IPS-NIHi7 (cell line): ENCODE measurements at regions not wholly inside any gene's neighbourhood (a gene's known extent, or its start where the extent isn't known, plus 50 kb on each side); places are given as distances from the start of the nearest gene placed in this dataset.

Experiments used
- DNase-seq: peaks from one replicate; pipeline ENCODE4 v3.0.0; 2012; ENCODE audit warnings: mixed read lengths; ENCODE audit errors: extremely low spot score

- DNase-seq, result no peak
These were observed 202.7 kb downstream of the MANEA start for GRCh38 chr6:95780037-95780436.

GRCh38 chr6:95784019-95784418, 206.7 kb downstream of the MANEA start:
- no peak for DNase-seq

- no peak for DNase-seq
These were observed 207.5 kb downstream of the MANEA start for GRCh38 chr6:95784869-95785268.

GRCh38 chr6:95785785-95786184, 208.4 kb downstream of the MANEA start:
- no peak for DNase-seq

GRCh38 chr6:95786802-95787201, 209.5 kb downstream of the MANEA start:
- no peak for DNase-seq

DNA sequence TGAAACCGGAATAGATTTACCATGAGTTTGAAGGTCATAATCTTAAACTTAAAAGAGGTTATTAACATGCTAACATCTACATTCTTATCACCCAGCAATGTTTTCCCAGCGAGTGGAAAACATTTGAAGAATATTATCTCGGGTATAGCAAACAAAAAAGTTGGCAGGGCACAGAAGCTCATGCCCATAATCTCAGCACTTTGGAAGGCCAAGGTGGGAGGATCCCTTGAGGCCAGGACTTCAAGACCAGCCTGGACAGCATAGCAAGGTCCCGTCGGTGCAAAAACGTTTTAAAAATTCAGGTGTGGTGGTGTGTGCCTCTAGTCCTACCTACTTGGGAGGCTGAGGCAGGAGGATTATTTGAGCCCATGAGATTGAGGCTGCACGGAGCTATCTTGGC, 213.5 kb downstream of the MANEA start:
- DNase-seq, result no peak

GRCh38 chr6:95794749-95795148, 217.4 kb downstream of the MANEA start:
- DNase-seq, result no peak

DNA sequence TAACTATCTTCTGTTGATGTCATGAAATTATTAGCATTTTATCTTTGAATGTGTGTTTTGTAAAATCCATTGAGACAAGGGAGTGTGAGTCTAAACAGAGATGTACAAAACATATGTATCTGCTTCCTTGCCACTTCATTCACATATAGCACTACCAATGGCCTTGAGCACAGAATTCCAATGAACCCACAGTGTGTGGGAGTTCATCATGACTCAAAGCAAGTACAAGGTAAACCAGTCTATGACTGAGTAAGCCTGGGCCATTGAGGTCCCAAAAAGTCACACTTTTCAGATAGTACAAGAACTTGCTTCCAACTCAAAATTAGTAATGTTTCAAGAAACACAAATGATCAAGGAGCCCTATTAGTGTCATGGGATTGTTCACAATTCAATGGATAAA, 218.6 kb downstream of the MANEA start:
- no peak for DNase-seq

DNA sequence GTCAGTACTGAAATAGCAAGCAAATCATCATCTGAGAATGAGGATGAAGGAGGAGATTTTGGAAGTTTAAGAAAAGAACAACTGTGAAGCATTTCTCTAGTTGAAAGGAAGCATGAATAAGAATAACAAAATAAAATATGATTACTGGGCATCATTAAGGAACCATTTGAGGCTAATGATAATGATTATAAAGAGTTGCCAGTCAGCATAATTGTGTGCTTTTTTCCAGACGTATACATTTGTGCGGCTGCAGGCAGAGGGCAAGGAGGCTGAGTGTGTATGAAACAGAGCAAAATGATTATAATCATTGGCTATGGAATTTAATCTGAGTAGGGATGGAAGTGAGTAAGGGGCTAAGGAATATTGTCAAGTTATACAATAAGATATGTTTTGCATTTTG, 218.7 kb upstream of the FUT9 start:
- DNase-seq, result no peak

DNA sequence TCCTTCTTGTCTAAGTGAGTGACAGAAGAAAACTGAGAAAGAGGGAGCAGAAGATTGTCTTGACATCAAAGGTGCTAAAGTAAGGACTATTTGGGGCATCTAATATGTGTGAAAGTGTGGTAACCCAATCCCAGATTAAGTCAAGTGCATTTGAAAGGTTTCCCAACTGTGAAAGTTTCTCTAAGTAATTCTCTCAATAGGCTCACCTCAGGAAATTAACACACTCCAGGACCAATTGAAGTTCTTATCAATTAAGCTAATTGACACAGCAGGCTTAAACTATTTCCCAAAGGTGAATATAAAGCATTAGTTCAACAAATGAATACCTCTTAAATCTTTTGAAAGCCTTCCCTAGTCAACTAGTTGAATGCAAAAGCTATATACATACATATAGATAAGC, 212.8 kb upstream of the FUT9 start:
- peak; percentile 18 for DNase-seq

DNA sequence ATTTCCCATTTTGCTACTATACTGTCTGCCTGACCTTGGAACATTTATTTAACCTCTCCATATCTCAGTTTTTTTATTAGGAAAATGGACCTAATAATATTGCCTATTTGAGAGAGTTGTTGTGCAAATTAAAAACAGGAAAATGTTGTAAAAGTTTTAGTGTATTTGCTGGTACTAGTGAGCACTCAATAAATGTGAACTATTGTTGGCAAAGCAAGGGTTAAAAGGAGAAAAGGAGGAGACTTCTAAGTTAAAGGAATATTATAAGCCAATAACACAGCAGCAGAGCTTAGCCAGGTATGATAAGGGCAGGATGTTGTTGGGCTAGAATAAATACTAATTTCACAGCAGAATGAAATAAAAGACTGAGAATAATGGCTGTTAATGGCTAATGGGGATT, 211.9 kb upstream of the FUT9 start:
- DNase-seq, result no peak

- no peak for DNase-seq
These were observed 210.8 kb upstream of the FUT9 start for GRCh38 chr6:95804847-95805541.

DNA sequence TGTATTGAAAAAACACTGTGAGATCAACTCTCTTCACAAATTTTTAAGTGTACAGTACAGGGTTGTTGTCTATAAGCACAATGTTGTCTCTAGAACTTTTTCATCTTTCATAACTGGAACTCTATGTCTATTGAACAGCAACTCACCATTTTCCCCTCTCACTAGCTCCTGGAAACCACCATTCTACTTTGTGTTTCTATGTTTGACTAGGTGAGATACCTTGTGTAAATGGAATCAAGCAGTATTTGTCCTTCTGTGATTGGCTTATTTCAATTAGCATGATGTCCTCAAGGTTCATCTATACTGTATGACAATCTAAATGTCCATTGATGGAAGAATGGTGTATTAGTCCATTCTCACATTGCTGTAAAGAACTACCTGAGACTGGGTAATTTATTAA, 210.1 kb upstream of the FUT9 start:
- DNase-seq, result no peak

GRCh38 chr6:95815389-95816056, 200.3 kb upstream of the FUT9 start:
- no peak for DNase-seq

GRCh38 chr6:95819461-95819860, 196.3 kb upstream of the FUT9 start:
- no peak for DNase-seq

- DNase-seq, result peak; percentile 25
These were observed 195.8 kb upstream of the FUT9 start for GRCh38 chr6:95819939-95820338.

DNA sequence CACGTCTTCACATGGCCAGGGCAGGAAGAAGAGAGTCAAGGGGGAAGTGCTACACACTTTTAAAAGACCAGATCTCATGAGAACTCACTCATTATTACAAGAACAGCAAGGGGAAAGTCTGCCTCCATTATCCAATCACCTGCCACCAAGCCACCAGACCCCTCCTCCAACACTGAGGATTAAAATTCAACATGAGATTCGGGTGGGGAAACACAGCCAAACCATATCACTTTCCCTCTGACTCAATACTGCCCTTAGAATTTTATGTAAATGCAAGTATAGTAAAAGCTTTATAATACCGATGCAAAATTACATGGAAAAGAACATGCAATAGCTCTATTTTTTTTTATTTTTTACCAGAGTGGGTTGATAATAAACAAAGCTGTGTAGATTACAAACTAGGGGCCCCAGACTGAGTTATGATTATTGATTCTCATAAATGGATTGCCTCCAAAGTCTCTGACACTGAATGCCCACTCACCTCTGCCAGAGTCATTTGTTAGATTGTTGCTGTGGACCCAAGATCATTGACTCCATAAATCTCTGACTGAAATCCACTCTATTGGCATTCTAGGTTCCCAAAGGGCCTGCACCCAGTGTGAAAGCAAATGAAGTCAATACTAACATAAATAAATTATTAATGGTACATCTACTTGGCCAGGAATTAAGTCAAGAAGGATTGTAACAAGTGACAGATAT, 184.8 kb upstream of the FUT9 start:
- no peak for DNase-seq

DNA sequence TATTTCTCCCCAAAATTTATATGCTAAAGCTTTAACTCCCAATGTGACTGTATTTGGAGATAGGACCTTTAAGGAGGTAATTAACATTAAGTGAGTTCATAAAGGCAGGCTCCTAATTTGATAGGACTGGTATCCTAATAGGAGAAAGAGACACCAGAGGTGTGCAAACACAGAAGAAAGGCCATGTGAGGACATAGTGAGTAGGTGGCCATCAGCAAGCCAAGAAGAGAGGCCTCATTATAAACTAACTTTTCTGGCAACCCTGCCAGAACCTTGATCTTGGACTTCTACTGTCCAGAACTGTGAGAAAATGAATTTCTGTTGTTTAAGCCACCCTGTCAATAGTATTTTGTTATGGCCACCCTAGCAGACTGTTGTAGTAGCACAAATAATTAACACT, 177.9 kb upstream of the FUT9 start:
- no peak for DNase-seq

GRCh38 chr6:95841560-95841959, 174.2 kb upstream of the FUT9 start:
- DNase-seq, result no peak

DNA sequence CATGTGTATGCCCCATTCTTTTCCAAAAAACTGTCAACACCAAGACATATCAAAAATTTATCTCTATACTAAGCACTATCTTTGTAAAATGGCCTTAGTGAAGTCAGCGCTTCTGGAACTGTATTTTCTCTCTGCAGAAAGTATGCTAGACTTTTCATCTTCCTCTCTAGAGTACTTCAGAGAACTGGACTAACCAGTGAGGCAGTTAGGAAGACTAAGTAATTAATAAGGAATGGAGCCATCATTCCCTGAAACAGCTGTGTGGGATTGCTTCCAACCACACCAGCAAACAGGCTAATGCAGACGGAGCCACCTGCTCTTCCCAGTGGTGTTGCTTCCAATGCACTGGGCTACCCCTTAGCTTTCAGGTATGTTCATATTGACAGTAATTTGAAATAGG, 169.1 kb upstream of the FUT9 start:
- no peak for DNase-seq

GRCh38 chr6:95847061-95847460, 168.7 kb upstream of the FUT9 start:
- no peak for DNase-seq

GRCh38 chr6:95848717-95849116, 167.1 kb upstream of the FUT9 start:
- no peak for DNase-seq

DNA sequence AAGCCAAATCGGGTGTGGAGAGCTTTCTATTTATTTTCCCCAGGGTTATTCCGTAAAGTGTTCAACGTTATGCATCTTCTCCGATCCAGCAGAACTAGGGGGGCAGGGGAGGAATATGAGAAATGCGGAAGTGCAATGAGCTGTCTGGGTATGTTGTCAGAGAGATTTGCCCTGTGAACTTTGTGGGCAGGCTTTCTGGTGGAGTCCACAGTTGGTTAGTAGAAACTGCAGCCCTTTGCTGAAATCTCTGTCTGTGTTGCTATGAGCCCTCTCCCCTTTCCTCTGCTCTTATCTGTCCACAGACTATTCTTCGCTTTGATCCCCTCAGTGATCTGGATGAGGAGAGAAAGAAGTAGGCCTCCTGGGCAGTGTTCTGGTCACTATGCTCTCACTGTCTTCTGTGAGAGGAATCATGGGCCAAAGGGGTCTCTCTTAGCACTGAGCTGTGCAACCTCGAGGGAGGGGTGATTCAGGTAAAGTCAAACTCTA, 158.9 kb upstream of the FUT9 start:
- DNase-seq, result no peak
